ENCODE measurements at regions not wholly inside any gene's neighbourhood (a gene's known extent, or its start where the extent isn't known, plus 50 kb on each side); places are given as distances from the start of the nearest gene placed in this dataset.

- no peak for DNase-seq (ENCODE audit: low spot score)
These were observed 497.5 kb upstream of the IGFBP7 start for GRCh38 chr4:57607566-57608180.

GRCh38 chr4:57605376-57605775, 495.2 kb upstream of the IGFBP7 start:
- no peak for DNase-seq (ENCODE audit: low spot score)

DNA sequence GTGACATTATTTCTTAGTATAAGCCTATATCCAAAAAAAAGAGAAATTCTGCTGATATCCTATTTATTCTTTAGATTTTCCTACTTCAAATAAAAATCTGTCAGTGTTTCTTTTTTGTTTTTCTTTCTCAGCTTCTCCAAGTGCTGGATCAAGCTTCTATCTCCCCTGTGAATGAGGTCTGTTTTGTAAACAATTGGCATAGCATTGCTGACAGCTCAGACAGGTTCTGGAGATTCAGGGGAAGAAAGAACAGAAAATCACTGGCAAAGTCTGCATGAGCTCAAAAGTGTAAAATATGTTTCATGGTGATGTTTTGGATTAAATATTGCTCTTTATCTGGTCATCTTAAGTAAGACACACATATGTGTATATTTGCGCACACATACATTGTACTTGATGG, 492.0 kb upstream of the IGFBP7 start:
- no peak for DNase-seq (ENCODE audit: low spot score)

DNA sequence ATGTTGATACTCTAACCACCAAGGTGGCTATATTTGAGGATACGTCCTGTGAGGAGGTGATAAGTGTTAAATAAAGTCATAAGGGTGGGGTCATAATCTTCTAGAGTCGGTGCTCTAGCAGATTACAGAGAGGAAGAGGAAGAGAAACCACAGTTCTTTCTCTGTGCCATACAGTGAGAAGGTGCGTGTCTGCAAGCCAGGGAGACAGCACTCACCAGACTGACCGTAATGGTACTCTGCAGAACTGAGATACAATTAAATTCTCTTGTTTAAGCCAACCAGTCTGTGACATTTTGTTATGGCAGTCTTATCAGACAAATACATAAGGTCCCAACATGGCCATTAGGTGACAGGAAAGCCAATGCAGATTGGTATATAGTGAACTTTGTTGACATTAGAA, 480.9 kb upstream of the IGFBP7 start:
- no peak for DNase-seq (ENCODE audit: low spot score)

GRCh38 chr4:57588557-57588956, 478.4 kb upstream of the IGFBP7 start:
- no peak for DNase-seq (ENCODE audit: low spot score)

- DNase-seq (ENCODE audit: low spot score): no peak
These were observed 470.8 kb upstream of the IGFBP7 start for GRCh38 chr4:57580710-57581599.

- no peak for DNase-seq (ENCODE audit: low spot score)
These were observed 465.2 kb upstream of the IGFBP7 start for GRCh38 chr4:57575426-57575825.

DNA sequence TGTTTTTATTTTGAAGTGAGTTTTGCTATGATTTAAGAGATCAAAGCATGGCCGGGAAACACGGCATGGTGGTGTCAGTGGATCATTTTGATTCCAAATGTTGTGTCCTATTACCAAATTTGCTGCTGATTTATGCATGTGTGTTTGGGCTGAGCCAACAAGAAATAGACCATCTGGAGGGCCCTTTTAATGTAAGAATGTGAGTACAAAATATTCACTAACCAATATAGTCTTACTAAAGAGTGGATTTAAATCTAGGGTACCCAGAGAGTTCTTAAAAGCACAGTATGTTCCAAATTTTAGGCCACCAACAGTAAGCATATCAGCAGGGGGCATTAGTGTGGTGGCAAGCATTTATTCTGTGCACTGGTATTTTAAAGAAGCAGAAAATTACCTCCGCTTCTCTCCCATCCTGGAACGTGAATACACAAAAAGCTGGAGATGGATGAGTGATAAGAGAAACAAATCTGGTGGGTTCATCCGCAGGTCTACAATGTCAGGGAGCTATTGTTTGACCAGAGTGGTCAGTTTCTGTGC, 444.4 kb upstream of the IGFBP7 start:
- DNase-seq (ENCODE audit: low spot score): no peak

DNA sequence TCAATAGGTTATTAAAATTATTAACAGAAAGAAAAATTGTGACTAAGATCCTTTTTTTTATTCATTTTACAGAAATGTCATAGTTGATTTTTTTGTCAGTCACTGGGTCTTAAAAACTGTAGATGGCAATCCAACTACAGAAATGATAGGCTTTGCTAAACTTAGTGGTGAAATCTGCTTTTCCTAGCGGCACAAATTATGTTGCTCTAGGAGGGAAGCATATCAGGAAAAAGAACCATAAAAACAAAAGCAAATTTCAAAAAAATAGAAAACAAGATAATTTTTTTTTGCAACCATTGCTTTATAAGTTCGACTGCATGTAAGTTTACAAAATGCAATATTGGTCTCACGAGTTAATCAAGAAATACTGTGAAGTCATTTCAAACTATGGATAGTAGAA, 443.5 kb upstream of the IGFBP7 start:
- DNase-seq (ENCODE audit: low spot score): no peak

- no peak for DNase-seq (ENCODE audit: low spot score)
These were observed 440.0 kb upstream of the IGFBP7 start for GRCh38 chr4:57550198-57550597.

DNA sequence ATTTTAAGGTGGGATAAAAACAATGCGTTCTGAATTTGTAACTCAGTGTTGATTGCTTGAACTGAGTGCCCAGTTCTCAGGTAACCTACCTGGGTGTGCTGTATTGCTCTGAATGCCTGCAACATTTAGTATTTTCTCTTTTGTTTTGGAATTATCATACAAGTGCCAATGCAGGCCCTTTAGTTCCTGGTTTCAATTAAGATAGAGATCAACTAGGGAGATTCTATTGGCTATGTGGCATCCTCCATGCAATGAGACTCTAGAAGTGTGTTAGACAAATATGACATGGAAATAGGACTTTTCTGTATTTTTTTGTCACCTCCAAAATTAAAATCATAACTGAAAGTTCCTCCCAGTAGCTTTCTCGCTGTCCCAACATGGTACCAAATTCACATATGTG, 438.7 kb upstream of the IGFBP7 start:
- no peak for DNase-seq (ENCODE audit: low spot score)

- no peak for DNase-seq (ENCODE audit: low spot score)
These were observed 434.8 kb upstream of the IGFBP7 start for GRCh38 chr4:57544811-57545654.

DNA sequence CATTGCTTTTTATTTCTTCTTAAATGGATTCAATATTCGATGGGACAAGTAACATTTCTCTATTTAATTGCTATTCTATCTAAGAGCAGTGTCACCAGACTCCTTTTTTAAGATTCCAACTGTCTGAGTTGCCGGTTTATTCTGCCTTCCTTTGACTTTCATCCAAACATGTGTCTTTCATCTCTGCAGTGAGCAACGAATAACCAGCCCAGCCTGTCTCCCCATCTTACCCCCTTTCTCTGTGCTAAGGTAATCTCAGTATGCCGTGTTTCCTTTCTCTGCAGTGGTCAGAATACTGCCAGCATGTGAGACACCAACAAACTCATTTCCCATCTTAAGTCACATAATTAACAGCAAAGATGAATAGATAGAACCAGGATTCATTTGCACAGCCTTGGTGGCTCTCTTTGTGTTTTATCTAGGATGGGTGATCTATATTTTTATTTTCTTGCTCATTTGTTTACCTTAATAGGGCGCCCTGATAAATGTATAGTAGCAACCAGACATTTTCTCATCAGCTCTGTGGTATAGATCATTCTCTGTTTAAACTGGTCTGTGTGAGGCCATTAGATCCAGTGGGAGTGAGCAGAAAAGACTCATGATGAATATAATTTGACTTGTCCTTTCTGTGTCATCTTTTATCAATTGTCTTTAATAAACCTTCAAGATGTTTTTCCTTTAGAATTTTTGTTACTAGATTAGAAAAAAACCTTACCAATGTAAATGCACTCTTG, 394.8 kb upstream of the IGFBP7 start:
- DNase-seq (ENCODE audit: low spot score): no peak

- no peak for DNase-seq (ENCODE audit: low spot score)
These were observed 394.0 kb upstream of the IGFBP7 start for GRCh38 chr4:57504139-57504538.

DNA sequence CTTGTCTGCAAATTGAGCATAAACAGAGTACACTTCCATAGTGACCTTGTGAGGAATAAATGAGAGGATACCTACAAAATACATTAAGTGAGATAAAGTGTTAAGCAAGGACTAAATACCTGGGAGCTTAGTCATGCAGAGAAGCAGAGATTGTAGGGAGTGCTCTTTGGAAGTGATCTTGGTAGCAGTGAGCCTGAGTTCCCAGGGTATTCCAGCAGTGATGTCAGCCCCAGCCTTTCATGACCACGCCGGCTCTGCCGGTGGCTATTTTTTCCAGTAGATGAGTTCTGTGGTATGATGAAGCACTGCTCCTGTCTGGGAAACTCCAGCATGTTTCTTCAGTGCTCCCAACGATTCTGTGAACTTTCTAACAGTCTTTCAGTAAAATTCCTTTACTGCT, 391.5 kb upstream of the IGFBP7 start:
- DNase-seq (ENCODE audit: low spot score): peak; percentile 20

GRCh38 chr4:57499786-57500185, 389.6 kb upstream of the IGFBP7 start:
- DNase-seq (ENCODE audit: low spot score): peak; percentile 85

DNA sequence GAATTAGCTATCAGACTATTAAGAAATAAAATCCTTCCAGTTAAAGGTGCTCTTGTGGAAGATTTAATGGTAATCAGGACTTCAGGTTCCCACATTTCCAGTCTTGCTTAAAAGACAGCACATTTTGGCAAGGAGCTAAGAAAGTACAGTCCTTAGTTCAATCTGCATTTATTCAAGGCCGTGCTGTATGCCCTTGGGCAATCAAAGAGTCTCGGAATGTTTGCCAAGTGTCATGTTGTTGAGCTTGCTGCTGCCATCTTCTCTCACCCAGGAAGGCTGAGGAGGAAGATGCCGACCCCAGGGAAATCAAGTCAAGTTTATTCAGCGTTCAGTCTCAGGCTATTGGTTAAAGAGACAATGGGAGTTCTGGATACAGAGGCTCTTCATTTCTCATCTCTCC, 388.1 kb upstream of the IGFBP7 start:
- DNase-seq (ENCODE audit: low spot score): no peak

DNA sequence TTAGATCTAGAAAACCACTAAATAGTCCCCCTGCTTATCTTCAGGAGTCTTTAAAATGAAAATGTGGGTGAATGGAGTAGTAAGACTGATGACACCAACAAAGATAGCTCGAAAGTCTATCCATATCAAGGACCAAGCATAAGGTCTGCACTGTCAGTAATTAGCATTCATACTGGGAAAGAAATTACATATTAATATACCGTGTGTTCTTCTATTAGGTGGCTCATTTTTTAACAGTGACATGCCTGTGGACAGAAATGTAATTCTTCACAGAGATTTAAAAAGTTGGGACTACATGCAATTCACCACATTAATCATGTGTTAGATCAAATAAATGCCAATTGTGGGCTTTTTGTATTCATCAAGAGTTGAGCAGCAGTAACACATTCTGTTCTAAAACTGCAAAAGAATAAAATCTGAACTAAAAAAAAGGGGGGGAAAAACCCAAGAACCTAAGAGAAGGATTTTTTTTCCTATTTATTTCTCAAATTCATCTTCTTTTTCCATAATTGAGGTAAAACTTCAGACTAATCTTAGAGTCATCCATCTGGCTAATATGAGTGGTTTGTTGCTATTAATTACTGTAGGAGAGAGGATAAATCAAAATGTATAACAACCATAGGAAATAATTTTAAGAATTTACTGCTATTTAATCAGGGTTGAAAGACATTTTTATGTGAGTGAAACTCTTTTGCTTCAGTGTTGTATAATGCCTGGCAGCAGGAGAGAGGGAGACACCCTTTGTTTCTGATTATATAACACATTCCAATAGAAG, 386.7 kb upstream of the IGFBP7 start:
- DNase-seq (ENCODE audit: low spot score): no peak

DNA sequence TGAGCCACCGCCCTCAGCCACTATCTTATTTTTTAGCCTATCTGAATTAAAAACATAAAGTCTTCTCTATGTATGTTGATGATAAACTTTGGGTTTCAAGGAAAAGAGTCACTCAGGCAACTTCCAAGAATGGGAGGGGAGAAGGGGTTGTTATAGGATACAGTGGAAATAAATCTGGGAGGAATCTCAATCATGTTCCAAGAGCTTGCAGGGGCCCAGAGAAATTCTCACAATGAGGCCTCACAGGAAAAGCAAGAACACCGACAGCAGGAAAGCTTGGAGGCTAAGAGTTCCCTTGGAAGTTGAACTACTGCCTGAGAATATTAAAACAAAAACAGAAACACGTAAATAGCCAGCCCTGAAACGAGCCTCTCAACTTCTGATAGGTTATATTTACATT, 384.6 kb upstream of the IGFBP7 start:
- DNase-seq (ENCODE audit: low spot score): no peak

- peak; percentile 8 for DNase-seq (ENCODE audit: low spot score)
These were observed 382.2 kb upstream of the IGFBP7 start for GRCh38 chr4:57492251-57492878.

- no peak for DNase-seq (ENCODE audit: low spot score)
These were observed 381.2 kb upstream of the IGFBP7 start for GRCh38 chr4:57491388-57491787.

Measured in RKO (cell line).